ENCODE measurements at regions not wholly inside any gene's neighbourhood (a gene's known extent, or its start where the extent isn't known, plus 50 kb on each side); places are given as distances from the start of the nearest gene placed in this dataset.

DNA sequence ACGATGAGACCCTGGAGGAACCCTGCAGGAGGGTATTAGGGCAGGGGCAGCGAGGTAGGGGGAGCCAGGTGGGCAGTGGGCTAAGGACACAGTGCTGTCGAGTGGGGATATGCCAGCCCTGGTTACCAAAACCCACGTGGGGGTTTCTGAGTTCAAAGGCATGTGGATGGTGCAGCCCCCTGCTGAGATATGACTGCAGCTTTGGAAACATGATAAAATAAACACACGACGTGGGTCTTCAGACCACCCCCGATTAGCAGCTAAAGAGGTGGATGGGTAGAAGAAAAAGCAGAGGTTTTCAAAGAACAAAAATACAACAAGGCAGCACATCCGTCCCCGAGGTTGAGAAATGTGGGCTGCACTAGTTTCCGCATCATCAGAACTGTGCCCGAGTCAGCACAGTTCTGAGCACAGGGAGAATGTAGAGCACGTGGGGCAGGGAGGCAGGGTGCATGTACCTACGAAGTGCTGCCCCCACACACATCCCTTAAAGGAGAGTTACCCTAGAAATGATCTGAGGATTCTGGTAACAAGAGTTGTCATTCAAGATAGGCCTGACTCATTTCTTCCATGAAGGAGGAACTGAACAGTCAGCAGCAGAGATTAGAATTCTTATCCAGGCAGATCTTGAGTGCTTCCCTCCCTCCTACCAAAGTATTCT, 121.3 kb downstream of the RPLP1 start:
- TF ChIP-seq POLR2A (IDR thresholded peaks at IDR 0.05; ENCODE audit: low read length) (no peak), GATA1 (IDR thresholded peaks at IDR 0.05; ENCODE audit: low read depth, low read length) (no peak)
